ENCODE measurements at regions not wholly inside any gene's neighbourhood (a gene's known extent, or its start where the extent isn't known, plus 50 kb on each side); places are given as distances from the start of the nearest gene placed in this dataset.

- CTCF ChIA-PET = interaction anchor here (0.6 kb wide), 1 partner anchor 1284 kb away, joined by 3 read pairs; no protein-coding TSS in a partner anchor
Measured at GRCh38 chr20:19901226-19901625, 115.9 kb upstream of the NAA20 start.

GRCh38 chr20:19903168-19903811, 113.9 kb upstream of the NAA20 start:
- H3K9me3 ChIP-seq (ENCODE audit: control insufficient read depth, insufficient read depth, low read depth, low read length) = no peaks in the 10 kb centered on the region
- H3K4me1 ChIP-seq (ENCODE audit: control insufficient read depth, insufficient read depth, low read length) = no peaks in the 10 kb centered on the region
- H3K4me3 ChIP-seq (ENCODE audit: low read depth, low read length) = no peak overlapping the region
- TF ChIP-seq ZNF510 (tag by site-specific recombination; IDR thresholded peaks at IDR 0.05; ENCODE audit: insufficient replicate concordance) (no peak), KLF7 (tag by site-specific recombination; IDR thresholded peaks at IDR 0.05; ENCODE audit: borderline replicate concordance) (no peak), ZBTB20 (tag by site-specific recombination; IDR thresholded peaks at IDR 0.05) (0 out of 2 replicates have a peak, but pooled peaks have one; percentile 15), CTCF (tag by site-specific recombination; IDR thresholded peaks at IDR 0.05) (peak; percentile 59; the same call in 1 of the 2 replicates), ZBTB48 (tag by site-specific recombination; IDR thresholded peaks at IDR 0.05) (peak; percentile 60)
- CTCF ChIA-PET = interaction anchor here (0.8 to 1.3 kb wide), 3 partner anchors 89 to 117 kb away, joined by 3 read pairs; no protein-coding TSS in a partner anchor
- no peak overlapping the region for H3K27ac ChIP-seq (ENCODE audit: extremely low read depth, low read depth, low read length)
- H3K36me3 ChIP-seq (ENCODE audit: control insufficient read depth in 2 of 2, insufficient read depth in 1 of 2, low read length in 2 of 2) = no peaks in the 10 kb centered on the region
- POLR2A ChIA-PET = no interaction called here

More at GRCh38 chr20:19901226-19901625, 115.9 kb upstream of the NAA20 start:
- no peak overlapping the region for H3K4me3 ChIP-seq (ENCODE audit: low read depth, low read length)
- TF ChIP-seq ZNF155 (tag by site-specific recombination; IDR thresholded peaks at IDR 0.05) = no peak
- TF ChIP-seq ZSCAN30 (tag by site-specific recombination; IDR thresholded peaks at IDR 0.05) = no peak
- TF ChIP-seq ZNF544 (tag by site-specific recombination; IDR thresholded peaks at IDR 0.05) = no peak
- TF ChIP-seq ZNF10 (tag by site-specific recombination; IDR thresholded peaks at IDR 0.05) = no peak
- no peak for TF ChIP-seq HOXD13 (CRISPR knock-in tag; IDR thresholded peaks at IDR 0.05; ENCODE audit: borderline replicate concordance)
- H3K27ac ChIP-seq (ENCODE audit: extremely low read depth, low read depth, low read length) = no peak overlapping the region
- no peaks in the 10 kb centered on the region for H3K4me1 ChIP-seq (ENCODE audit: control insufficient read depth, insufficient read depth, low read length)
- POLR2A ChIA-PET = no interaction called here
- no peaks in the 10 kb centered on the region for H3K36me3 ChIP-seq (ENCODE audit: control insufficient read depth in 2 of 2, insufficient read depth in 1 of 2, low read length in 2 of 2)
- no peaks in the 10 kb centered on the region for H3K9me3 ChIP-seq (ENCODE audit: control insufficient read depth, insufficient read depth, low read depth, low read length)

- H3K4me1 ChIP-seq (ENCODE audit: control insufficient read depth, insufficient read depth, low read length) = no peaks in the 10 kb centered on the region
- H3K4me3 ChIP-seq (ENCODE audit: low read depth, low read length) = no peak overlapping the region
- no peaks in the 10 kb centered on the region for H3K36me3 ChIP-seq (ENCODE audit: control insufficient read depth in 2 of 2, insufficient read depth in 1 of 2, low read length in 2 of 2)
- H3K9me3 ChIP-seq (ENCODE audit: control insufficient read depth, insufficient read depth, low read depth, low read length) = no peaks in the 10 kb centered on the region
- TF ChIP-seq ZNF513 (tag by site-specific recombination; IDR thresholded peaks at IDR 0.05) (no peak), FEZF1 (tag by site-specific recombination; IDR thresholded peaks at IDR 0.05) (no peak), ZNF398 (tag by site-specific recombination; IDR thresholded peaks at IDR 0.05) (no peak), ZBTB48 (tag by site-specific recombination; IDR thresholded peaks at IDR 0.05) (no peak), SETDB1 (IDR thresholded peaks at IDR 0.05; ENCODE audit: insufficient read length, low read length) (no peak), PRDM1 (tag by site-specific recombination; IDR thresholded peaks at IDR 0.05) (no peak), KLF10 (tag by site-specific recombination; IDR thresholded peaks at IDR 0.05) (no peak), ZNF354C (tag by site-specific recombination; IDR thresholded peaks at IDR 0.05; ENCODE audit: borderline replicate concordance, low read depth) (no peak), ZNF501 (tag by site-specific recombination; IDR thresholded peaks at IDR 0.05) (no peak), PATZ1 (tag by site-specific recombination; IDR thresholded peaks at IDR 0.05) (no peak)
- POLR2A ChIA-PET = no interaction called here
- CTCF ChIA-PET = interaction anchor here (0.6 to 1.2 kb wide), 2 partner anchors 104 to 122 kb away, joined by 3 read pairs; no protein-coding TSS in a partner anchor
- H3K27ac ChIP-seq (ENCODE audit: extremely low read depth, low read depth, low read length) = no peak overlapping the region
Measured at GRCh38 chr20:19907326-19908056, 109.7 kb upstream of the NAA20 start.

All from HEK293 (cell line).